ENCODE measurements at regions not wholly inside any gene's neighbourhood (a gene's known extent, or its start where the extent isn't known, plus 50 kb on each side); places are given as distances from the start of the nearest gene placed in this dataset.

DNA sequence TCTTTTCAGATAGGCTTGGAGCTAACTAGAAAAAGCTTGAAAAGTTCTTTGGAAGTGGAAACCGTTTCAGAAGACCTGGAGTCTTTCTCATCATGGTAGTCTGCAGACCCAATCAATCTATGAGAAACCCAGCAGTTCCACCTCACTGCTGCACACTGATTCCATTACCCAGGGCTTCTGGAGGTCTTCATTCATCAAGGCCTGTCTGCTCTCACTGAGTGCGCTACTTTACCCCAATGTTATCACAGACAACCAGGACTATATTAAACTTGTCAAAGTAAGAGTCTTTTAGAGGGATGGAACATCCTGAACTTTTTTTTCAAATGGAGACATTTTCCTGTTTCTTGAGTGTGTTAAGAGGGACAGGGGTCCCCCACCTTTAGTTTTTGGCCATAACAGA is 93.1 kb downstream of the BOD1 start (continued):
- no peak for TF ChIP-seq ZNF664 (tag by site-specific recombination; IDR thresholded peaks at IDR 0.05)
- no peak for TF ChIP-seq ZNF239 (tag by site-specific recombination; IDR thresholded peaks at IDR 0.05)
- no peak for TF ChIP-seq ZNF585B (tag by site-specific recombination; IDR thresholded peaks at IDR 0.05)

DNA sequence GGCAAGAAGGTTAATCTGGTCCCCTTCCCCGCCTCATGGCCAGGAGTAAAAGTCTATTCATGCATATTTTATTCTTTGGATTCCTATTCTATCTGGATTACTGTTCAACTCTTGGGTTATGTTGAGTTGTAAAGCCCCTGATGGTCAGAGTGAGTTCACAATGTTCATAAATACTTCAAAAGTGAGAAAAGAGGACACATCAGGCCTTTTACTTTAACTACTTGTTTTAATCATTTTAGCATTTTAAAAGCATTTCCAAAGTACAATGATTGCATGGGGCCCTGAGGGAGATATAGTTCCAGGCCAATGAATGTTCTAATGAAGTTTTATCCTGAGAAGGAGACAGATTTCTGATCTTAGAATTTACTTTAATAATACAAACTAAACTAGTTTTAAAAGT is 93.9 kb downstream of the BOD1 start:
- ChIA-PET CTCF (no interaction called here), POLR2A (no interaction called here)
- H3K4me1 ChIP-seq (ENCODE audit: control insufficient read depth, insufficient read depth, low read length), result no peaks in the 10 kb centered on the region
- no peak overlapping the region for H3K27ac ChIP-seq (ENCODE audit: extremely low read depth, low read depth, low read length)
- TF ChIP-seq ZNF354C (tag by site-specific recombination; IDR thresholded peaks at IDR 0.05; ENCODE audit: borderline replicate concordance, low read depth), result no peak
- TF ChIP-seq, protein P1, sequence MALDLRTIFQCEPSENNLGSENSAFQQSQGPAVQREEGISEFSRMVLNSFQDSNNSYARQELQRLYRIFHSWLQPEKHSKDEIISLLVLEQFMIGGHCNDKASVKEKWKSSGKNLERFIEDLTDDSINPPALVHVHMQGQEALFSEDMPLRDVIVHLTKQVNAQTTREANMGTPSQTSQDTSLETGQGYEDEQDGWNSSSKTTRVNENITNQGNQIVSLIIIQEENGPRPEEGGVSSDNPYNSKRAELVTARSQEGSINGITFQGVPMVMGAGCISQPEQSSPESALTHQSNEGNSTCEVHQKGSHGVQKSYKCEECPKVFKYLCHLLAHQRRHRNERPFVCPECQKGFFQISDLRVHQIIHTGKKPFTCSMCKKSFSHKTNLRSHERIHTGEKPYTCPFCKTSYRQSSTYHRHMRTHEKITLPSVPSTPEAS (tag by site-specific recombination; IDR thresholded peaks at IDR 0.05), result no peak
- TF ChIP-seq ZNF777 (tag by site-specific recombination; IDR thresholded peaks at IDR 0.05; ENCODE audit: borderline replicate concordance), result no peak
- no peak for TF ChIP-seq ZNF132 (tag by site-specific recombination; IDR thresholded peaks at IDR 0.05; ENCODE audit: borderline replicate concordance)
- no peak for TF ChIP-seq TCF7L2 (IDR thresholded peaks at IDR 0.05; ENCODE audit: borderline replicate concordance, low read depth, low read length)
- TF ChIP-seq OVOL3 (tag by site-specific recombination; IDR thresholded peaks at IDR 0.05), result no peak
- TF ChIP-seq MYNN (tag by site-specific recombination; IDR thresholded peaks at IDR 0.05; ENCODE audit: borderline replicate concordance), result no peak
- TF ChIP-seq, protein P2, sequence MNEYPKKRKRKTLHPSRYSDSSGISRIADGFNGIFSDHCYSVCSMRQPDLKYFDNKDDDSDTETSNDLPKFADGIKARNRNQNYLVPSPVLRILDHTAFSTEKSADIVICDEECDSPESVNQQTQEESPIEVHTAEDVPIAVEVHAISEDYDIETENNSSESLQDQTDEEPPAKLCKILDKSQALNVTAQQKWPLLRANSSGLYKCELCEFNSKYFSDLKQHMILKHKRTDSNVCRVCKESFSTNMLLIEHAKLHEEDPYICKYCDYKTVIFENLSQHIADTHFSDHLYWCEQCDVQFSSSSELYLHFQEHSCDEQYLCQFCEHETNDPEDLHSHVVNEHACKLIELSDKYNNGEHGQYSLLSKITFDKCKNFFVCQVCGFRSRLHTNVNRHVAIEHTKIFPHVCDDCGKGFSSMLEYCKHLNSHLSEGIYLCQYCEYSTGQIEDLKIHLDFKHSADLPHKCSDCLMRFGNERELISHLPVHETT (tag by site-specific recombination; IDR thresholded peaks at IDR 0.05), result no peak
- TF ChIP-seq SETDB1 (IDR thresholded peaks at IDR 0.05; ENCODE audit: insufficient read length, low read length), result no peak
- TF ChIP-seq ZNF621 (tag by site-specific recombination; IDR thresholded peaks at IDR 0.05), result no peak
- no peak for TF ChIP-seq ZNF555 (tag by site-specific recombination; conservative IDR thresholded peaks at IDR 0.05)
- no peaks in the 10 kb centered on the region for H3K9me3 ChIP-seq (ENCODE audit: control insufficient read depth, insufficient read depth, low read depth, low read length)
- H3K36me3 ChIP-seq (ENCODE audit: control insufficient read depth in 2 of 2, insufficient read depth in 1 of 2, low read length in 2 of 2), result no peaks in the 10 kb centered on the region
- no peak overlapping the region for H3K4me3 ChIP-seq (ENCODE audit: low read depth, low read length)

DNA sequence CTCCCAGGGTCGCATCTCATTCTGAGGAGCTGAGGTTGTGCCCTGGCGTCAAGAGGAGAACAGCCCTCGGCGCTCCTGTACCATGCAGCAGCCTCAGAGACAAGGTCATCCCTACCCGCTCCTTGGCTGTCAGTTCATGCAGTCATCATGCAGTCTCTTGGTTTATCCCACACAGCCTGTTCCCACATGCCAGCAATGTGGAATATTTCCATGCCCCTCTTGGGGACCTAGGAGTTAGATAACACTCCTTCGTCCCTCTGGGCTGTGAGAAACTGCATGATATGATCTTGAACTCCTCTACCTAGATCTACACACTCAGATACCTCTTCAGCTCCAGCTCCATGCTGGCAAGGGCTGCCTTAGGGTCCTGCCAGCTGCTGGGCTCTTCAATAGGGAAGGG is 97.6 kb downstream of the BOD1 start:
- no peaks in the 10 kb centered on the region for H3K36me3 ChIP-seq (ENCODE audit: control insufficient read depth in 2 of 2, insufficient read depth in 1 of 2, low read length in 2 of 2)
- no peaks in the 10 kb centered on the region for H3K9me3 ChIP-seq (ENCODE audit: control insufficient read depth, insufficient read depth, low read depth, low read length)
- POLR2A ChIA-PET, result no interaction called here
- no peak overlapping the region for H3K4me3 ChIP-seq (ENCODE audit: low read depth, low read length)
- CTCF ChIA-PET, result interaction anchor here (0.6 kb wide), 1 partner anchor 740 kb away, joined by 4 read pairs; no protein-coding TSS in a partner anchor
- no peak overlapping the region for H3K27ac ChIP-seq (ENCODE audit: extremely low read depth, low read depth, low read length)
- H3K4me1 ChIP-seq (ENCODE audit: control insufficient read depth, insufficient read depth, low read length), result no peaks in the 10 kb centered on the region
- TF ChIP-seq ZNF169 (tag by site-specific recombination; IDR thresholded peaks at IDR 0.05), result no peak
- TF ChIP-seq, protein P3, sequence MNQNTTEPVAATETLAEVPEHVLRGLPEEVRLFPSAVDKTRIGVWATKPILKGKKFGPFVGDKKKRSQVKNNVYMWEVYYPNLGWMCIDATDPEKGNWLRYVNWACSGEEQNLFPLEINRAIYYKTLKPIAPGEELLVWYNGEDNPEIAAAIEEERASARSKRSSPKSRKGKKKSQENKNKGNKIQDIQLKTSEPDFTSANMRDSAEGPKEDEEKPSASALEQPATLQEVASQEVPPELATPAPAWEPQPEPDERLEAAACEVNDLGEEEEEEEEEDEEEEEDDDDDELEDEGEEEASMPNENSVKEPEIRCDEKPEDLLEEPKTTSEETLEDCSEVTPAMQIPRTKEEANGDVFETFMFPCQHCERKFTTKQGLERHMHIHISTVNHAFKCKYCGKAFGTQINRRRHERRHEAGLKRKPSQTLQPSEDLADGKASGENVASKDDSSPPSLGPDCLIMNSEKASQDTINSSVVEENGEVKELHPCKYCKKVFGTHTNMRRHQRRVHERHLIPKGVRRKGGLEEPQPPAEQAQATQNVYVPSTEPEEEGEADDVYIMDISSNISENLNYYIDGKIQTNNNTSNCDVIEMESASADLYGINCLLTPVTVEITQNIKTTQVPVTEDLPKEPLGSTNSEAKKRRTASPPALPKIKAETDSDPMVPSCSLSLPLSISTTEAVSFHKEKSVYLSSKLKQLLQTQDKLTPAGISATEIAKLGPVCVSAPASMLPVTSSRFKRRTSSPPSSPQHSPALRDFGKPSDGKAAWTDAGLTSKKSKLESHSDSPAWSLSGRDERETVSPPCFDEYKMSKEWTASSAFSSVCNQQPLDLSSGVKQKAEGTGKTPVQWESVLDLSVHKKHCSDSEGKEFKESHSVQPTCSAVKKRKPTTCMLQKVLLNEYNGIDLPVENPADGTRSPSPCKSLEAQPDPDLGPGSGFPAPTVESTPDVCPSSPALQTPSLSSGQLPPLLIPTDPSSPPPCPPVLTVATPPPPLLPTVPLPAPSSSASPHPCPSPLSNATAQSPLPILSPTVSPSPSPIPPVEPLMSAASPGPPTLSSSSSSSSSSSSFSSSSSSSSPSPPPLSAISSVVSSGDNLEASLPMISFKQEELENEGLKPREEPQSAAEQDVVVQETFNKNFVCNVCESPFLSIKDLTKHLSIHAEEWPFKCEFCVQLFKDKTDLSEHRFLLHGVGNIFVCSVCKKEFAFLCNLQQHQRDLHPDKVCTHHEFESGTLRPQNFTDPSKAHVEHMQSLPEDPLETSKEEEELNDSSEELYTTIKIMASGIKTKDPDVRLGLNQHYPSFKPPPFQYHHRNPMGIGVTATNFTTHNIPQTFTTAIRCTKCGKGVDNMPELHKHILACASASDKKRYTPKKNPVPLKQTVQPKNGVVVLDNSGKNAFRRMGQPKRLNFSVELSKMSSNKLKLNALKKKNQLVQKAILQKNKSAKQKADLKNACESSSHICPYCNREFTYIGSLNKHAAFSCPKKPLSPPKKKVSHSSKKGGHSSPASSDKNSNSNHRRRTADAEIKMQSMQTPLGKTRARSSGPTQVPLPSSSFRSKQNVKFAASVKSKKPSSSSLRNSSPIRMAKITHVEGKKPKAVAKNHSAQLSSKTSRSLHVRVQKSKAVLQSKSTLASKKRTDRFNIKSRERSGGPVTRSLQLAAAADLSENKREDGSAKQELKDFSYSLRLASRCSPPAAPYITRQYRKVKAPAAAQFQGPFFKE (tag by site-specific recombination; IDR thresholded peaks at IDR 0.05; ENCODE audit: borderline replicate concordance), result no peak
- TF ChIP-seq ZNF48 (tag by site-specific recombination; IDR thresholded peaks at IDR 0.05), result no peak
- no peak for TF ChIP-seq SCRT1 (tag by site-specific recombination; IDR thresholded peaks at IDR 0.05; ENCODE audit: borderline replicate concordance)
- TF ChIP-seq ZBTB8A (tag by site-specific recombination; IDR thresholded peaks at IDR 0.05), result no peak
- no peak for TF ChIP-seq ZNF747 (tag by site-specific recombination; IDR thresholded peaks at IDR 0.05)
- TF ChIP-seq ZNF140 (tag by site-specific recombination; IDR thresholded peaks at IDR 0.05), result no peak
- TF ChIP-seq GLI4 (tag by site-specific recombination; IDR thresholded peaks at IDR 0.05), result no peak
- TF ChIP-seq, protein P4, sequence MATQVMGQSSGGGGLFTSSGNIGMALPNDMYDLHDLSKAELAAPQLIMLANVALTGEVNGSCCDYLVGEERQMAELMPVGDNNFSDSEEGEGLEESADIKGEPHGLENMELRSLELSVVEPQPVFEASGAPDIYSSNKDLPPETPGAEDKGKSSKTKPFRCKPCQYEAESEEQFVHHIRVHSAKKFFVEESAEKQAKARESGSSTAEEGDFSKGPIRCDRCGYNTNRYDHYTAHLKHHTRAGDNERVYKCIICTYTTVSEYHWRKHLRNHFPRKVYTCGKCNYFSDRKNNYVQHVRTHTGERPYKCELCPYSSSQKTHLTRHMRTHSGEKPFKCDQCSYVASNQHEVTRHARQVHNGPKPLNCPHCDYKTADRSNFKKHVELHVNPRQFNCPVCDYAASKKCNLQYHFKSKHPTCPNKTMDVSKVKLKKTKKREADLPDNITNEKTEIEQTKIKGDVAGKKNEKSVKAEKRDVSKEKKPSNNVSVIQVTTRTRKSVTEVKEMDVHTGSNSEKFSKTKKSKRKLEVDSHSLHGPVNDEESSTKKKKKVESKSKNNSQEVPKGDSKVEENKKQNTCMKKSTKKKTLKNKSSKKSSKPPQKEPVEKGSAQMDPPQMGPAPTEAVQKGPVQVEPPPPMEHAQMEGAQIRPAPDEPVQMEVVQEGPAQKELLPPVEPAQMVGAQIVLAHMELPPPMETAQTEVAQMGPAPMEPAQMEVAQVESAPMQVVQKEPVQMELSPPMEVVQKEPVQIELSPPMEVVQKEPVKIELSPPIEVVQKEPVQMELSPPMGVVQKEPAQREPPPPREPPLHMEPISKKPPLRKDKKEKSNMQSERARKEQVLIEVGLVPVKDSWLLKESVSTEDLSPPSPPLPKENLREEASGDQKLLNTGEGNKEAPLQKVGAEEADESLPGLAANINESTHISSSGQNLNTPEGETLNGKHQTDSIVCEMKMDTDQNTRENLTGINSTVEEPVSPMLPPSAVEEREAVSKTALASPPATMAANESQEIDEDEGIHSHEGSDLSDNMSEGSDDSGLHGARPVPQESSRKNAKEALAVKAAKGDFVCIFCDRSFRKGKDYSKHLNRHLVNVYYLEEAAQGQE (tag by site-specific recombination; IDR thresholded peaks at IDR 0.05), result no peak
- no peak for TF ChIP-seq ZFP41 (tag by site-specific recombination; IDR thresholded peaks at IDR 0.05; ENCODE audit: borderline replicate concordance)
